CD4-positive, alpha-beta T cell treated with Interferon alpha-2 for 1 hour (primary cell): ENCODE measurements at regions not wholly inside any gene's neighbourhood (a gene's known extent, or its start where the extent isn't known, plus 50 kb on each side); places are given as distances from the start of the nearest gene placed in this dataset.
"Not testable (repeated sequence)": the region's sequence is repeated elsewhere in the genome, so short reads cannot be mapped to it uniquely, and the experiment has no call there.

Experiments used
- DNase-seq, 2 donors: peaks; one replicate each; pipeline ENCODE4 v3.0.0-alpha.2; 2020 to 2022

DNA sequence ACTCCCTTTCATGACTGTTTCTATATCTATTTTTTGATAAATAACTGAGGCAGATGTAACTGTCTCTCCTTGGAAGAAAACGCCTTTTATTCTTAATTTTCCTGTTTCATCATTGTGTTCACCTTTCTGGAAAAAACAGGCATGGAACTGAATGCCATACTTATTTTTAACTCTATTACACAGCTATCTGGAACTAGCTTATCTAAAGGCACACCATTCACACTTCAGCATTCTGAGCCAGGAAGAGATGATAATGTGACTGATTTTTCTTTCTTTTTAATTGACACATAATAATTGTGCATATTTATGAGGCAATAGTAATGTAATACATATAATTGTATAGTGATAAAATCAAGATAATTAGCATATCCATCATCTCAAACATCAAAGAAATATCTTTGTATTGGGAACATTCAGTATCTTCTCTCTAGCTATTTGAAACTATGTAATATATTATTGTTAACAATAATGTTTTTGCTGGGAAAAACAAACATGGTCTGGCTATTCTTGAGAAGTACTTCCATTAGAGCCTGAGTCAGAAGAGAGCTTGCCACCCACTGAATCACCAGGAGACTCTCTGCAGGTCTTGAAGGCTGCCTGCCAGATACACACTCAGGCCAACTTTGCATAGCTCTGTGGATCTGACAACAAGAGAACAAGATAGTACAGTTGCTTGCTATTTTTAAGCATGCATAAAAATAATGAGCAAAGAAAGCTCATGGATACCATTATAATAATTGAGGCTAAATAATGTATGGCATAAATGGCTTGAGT lies 501.0 kb upstream of the EDIL3 start:
- DNase-seq = no peak

DNA sequence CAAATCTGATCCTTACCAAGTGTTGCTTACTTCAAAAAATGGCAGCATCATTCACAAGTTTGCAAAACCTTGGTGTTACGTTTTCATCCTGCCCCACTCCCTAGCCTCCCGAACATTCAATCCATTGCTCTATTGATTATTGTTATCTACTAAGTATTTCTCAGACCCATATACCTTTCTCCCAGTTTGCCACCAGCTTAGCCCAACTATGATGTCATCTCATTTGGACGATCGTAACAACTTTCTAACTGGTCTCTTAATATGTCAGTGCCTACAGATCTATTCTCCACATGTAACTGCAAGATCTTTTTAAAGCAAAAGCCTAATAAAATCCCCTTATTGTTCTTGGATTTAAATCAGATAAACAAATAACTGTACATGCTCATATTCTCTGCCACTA lies 497.1 kb upstream of the EDIL3 start:
- DNase-seq = no peak

DNA sequence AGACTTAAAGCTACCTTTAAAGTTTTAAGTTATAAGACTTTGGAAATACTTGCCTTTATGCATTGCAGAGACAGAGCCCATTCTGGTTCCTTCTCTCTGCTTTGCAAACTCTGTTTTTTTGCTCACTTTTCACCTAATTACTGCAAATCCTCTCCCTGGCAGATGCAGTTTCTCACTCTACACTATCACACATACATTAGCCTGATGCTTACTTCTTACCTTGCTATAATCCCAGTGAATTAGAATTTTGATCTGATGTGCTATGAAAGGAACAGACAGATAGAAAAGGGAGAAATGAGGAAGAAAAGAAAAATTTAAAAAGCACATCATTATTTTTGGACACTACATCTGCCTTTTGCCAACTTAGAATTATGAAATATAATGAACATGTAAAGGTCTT lies 489.5 kb upstream of the EDIL3 start:
- no peak for DNase-seq

DNA sequence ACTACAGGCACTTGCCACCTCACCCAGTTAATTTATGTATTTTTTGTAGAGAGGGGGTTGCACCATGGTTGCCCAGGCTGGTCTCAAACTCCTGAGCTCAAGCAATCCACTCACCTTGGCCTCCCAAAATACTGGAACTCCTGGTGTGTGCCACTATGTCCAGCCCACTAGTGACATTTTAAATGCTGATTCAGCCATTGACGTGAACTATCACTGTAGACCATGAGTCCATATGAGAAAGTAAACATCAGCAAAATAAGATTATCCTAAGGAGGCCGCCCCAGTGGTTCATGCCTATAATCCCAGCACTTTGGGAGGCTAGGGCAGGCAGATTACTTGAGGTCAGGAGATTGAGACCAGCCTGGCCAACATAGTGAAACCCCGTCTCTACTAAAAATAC lies 488.1 kb upstream of the EDIL3 start:
- no peak for DNase-seq

DNA sequence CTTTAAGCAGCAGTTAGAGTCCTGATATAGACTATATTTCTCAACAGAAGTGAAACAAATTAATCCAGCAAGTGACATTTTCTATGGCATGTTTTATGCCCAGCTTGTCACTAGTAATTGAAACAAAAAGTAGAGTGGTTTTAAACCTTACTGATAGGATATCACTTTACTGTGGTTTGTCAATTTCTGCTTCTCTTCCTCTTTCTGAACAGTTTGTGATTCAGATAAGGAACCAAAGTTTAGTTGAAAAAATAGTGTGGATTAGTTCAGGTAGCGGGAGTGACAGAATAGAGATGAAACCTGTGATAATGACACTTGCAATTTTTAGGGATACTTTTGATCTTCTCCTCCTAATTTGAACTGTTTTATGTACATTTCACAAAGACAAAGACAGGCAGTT lies 485.7 kb upstream of the EDIL3 start:
- no peak for DNase-seq

DNA sequence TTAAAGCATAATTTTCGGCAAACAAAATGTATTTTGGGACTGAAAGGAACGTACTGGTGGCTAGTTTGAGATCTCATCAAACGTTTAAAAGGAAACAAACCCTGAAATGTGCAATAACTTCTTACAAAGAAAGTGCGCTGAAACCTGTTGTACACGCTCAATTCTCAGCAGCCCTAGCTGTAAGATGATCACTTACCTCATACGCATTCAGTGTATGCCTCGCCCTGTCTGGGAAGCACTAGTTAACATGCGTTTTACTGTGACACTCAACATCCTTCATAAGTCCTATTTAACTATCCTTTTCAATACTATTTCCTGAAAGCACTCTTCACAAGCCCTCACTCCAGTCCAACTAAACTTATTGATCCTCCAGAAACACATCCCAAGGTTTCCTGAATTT lies 485.0 kb upstream of the EDIL3 start:
- no peak for DNase-seq

DNA sequence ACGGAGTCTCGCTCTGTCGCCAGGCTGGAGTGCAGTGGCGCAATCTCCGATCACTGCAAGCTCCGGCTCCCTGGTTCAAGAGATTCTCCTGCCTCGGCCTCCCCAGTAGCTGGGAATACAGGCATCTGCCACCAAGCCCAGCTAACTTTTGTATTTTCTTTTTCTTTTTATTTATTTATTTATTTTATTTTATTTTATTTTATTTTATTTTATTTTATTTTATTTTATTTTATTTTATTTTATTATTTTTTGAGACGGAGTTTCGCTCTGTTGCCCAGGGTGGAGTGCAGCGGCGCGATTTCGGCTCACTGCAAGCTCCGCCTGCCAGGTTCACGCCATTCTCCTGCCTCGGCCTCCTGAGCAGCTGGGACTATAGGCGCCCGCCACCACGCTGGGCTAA lies 479.3 kb upstream of the EDIL3 start:
- DNase-seq = not testable (repeated sequence)

DNA sequence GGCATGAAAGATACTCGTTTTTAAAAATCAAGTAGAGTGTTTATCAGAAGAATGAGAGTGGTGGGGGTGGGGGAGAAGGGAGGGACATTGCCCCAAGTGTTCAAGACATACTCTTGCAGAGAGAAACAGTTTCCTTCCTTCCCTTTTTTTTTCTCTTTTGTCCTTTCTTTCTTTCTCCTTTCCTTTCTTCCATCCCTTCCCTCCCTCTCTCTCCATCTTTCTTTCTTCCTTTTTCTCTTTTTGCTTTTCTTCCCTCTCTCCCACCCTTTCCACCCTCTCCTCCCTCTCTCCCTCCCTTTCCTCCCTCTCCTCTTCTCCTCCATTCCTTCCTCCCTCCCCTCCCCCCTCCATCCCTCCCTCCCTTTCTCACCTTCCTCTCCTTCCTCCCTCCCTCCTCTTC lies 478.3 kb upstream of the EDIL3 start:
- no peak for DNase-seq

DNA sequence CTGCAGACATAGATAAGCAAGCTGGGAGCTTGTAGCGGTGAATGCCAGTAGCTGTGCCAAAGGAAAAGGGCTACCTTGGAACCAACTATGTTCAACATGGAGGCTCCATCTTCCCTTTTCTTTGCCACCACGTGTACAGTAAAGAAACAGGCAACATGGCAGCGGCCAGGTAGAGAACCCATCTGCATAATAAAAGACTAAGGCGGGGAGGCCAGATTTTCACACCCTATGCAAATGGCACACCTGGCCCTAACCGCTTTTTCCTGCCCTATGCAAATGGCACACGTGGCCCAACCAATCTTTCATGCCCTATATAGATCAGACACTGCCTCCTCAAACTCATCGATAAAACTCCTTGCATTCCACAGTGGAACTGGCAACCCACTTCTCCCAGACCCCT lies 477.5 kb upstream of the EDIL3 start:
- no peak for DNase-seq

DNA sequence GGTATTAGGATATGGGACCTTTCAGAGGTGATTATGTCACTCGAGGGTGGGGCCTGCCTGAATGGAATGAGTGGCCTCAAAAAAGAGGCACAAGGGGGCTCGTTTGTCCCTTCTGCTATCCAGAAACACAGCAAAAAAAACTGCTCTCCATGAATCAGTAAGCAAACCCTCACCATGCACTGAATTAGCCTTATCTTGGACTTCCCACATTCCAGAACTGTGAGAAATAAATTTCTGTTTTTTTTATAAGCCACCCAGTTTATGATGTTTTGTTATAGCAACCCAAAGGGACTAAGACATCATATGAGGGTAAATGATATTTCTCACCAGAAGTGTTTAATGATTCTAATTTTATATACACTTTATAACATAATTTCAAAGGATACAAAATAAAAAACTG lies 476.6 kb upstream of the EDIL3 start:
- DNase-seq = no peak

DNA sequence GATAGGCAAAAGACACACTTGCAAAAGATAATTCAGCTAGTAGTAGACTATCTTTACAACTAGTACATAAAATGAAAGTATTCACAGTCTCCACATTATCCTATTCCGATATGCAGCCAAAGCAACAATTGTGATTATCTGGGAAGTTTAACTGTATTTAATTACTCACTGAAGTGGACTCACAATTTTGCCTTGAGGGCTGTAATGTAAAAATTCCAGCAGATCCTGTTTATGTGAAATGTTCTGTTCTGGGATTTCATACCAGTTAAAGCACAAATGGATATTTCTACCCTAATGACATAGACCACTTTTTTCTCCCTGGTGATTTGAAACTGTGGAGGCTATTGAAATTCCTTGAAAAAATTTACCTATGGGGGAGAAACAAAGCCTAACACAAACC lies 474.4 kb upstream of the EDIL3 start:
- no peak for DNase-seq

DNA sequence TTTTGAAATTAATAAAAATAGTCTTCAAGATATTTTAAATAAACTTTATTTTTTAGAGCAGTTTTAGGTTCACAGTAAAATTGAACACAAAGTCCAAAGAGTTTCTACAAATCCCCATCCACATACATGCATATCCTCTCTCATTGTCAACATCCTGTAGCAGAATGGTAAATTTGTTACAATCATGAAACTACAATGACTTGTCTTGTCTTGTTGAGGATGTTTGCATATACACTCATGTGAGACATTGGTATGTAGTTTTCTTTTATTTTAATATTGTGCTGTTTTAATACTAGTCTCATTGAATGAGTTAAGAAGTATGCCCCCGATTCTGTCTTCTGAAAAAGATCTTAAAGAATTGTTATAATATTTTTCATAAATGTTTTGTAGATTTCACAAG lies 447.0 kb upstream of the EDIL3 start:
- DNase-seq = no peak

DNA sequence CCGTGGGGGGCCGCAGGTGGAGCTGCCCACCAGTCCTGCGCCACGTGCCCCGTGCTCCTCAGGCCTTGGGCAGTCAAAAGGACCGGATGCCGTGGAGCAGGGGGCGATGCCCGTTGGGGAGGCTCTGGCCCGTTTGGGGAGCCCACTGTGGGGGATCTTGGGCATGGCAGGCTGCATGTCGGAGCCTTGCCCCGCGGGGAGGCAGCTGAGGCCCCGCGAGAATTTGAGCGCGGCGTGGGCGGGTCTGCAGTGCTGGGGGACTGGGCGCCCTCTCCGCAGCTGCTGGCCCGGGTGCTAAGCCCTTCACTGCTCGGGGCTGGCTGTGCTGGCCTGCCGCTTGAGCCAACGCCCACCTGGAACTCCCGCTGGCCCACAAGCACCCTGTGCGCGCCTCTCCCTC lies 445.6 kb upstream of the EDIL3 start:
- no peak for DNase-seq

DNA sequence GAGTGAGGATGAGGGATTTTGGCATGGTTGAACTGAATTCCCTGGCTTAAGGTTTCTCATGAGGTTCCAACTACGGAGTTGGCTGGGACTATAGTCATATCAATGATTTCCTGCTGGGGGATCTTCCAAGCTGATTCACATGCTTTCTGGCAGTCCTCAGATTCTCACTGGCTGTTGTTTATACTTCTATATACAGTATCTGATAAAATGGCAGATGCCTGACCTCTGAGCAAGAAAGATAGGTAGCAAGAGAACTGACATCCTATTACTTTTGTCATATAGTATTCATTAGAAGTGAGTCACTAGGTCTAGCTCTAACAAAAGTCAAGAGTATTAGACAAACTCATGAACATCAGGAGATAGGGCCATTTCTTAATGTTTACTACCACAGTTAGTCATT lies 440.9 kb upstream of the EDIL3 start:
- no peak for DNase-seq

DNA sequence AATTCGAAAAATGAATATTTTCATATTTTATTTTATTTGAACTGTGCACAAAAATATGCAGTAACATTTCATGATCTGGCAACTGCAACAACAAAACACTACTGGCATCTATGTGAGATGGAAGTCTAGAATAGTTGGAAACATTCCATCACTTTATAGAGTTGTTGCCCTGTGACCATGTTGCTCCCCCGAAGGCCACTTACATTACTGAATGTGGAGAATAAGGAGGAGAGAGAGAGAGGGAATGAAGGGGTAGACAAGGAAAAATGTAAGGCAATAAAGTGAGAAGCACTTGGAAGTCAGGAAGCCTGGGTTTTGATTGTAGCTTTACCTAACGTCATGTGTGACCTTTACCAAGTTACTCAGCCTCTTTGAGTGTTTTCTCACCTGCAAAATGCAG lies 437.2 kb upstream of the EDIL3 start:
- DNase-seq = no peak

DNA sequence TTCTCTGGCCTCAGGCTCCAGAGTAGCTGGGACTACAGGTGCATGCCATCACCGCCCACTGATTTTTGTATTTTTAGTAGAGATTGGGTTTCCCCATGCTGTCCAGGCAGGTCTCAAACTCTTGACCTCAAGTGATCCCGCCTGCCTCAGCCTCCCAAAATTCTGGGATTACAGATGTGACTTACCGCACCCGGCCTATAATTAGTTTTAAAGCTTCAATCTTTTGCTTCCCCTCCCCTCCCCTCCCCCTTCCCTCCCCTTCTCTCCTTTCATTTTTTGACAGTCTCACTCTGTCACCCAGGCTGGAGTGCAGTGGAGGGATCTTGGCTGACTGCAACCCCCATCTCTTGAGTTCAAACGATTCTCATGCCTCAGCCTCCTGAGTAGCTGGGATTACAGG lies 433.3 kb upstream of the EDIL3 start:
- DNase-seq = no peak

DNA sequence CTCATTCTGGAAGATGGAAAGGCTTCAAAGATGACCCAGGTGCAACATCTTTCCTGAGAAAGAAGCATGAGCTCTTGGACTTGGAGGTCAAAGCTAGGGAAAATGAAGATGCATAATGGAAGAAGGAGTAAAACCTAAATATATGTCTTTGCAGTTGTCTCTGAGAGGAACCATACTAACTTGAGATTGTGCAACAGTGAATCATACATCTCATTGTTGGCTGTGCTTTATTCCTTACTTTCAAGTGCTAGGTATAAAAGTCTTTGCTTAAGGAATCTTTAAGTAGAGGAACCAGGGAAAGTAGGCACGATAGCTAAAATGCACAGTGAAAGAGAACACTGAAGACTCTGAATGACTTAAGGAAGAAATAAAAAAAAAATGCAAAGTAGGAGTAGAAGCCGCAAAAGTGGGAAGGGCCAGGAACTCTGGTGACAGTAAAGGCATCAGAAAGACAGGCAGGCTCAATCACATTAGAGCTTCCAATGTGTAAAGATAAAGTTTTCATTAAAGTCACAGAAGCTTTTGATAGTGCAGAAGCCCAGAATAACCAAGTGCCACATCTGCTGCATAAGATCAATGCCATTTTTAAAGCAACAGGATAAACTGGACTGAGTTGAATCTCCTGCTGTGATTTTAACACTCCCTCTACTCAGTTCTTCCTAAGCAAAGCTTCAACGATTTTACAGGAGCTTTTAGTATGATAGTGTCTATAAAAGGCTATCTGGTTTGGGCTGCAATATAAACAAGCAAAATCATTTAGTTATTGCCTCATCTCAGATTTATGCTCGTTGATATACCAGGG lies 432.3 kb upstream of the EDIL3 start:
- DNase-seq = no peak

DNA sequence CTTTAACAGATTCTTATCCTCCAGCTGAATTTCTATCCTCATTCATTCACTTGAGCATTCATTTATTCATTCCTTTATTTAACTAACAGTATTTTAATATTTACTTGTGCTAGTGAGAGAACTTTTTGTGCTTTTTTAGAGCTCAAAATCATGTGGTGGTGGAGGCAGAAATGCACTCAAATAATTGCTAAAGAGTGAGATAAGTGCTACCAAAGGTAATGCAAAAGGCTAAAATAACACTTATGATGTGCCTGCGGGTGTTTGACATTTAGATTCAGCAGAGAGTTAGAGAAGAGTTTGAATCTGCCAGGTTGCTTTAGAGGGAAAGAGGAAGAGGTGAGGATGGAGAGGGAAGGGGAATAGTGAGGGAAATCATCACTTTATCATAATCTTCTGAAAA lies 431.5 kb upstream of the EDIL3 start:
- no peak for DNase-seq

DNA sequence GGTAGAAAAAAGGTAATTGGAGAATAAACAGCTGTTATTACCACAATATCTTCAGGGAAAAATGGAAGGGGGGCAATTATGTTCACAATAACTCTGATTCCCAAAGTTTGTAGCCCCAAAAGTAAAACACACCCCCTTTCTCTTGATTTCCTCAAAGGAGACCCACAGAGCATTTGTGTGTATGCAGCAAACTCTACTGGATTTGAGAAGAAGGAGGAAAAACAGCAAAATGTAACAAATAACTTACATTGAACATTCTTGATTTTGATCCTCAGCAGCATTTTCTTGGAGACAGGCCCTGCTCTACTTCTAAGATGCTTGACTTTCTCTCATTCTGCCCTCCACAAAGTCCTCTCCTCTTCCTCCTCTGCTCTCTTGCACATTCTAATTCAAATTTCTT lies 420.8 kb upstream of the EDIL3 start:
- no peak for DNase-seq

DNA sequence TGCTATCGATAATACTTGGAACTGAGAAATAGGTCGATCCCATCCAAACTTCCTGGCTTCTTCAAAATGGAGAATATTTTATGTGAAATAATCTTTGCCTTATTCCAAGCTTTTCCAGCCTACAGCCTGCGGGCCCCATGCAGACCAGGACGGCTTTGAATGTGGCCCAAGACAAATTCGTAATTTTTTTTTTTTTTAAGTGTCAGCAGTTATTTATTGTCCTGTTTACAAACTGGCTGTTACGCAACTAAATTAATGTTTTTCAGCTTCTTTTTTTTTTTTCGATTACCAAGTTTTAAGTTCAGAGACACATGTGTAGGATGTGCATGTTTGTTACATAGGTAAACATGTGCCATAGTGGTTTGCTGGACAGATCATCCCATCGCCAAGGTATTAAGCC lies 411.7 kb upstream of the EDIL3 start:
- no peak for DNase-seq

DNA sequence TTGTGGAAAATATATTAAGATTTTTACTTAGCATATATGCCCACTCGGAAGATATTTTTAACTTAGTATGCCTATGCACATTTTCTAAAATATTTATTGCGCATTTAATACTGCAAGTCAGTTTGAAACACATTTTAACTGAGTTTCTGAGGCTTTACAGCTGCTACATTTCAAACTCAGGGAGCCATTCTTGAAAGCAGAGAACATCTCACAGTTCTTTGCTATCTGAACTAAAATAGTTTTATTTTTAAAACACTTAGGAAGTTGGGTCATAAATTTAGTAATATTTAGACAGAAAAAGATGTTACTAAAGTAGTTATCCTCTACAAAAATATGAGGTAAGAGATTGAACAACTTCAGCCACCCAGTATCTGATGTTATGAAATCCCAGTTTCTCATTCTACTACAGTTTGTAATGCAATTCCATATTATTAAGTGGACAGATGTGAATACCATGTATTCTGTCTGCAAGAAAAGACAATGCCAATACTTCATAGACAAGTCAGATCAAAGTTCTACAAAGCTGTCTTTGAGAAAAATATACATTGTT lies 409.9 kb upstream of the EDIL3 start:
- no peak for DNase-seq

DNA sequence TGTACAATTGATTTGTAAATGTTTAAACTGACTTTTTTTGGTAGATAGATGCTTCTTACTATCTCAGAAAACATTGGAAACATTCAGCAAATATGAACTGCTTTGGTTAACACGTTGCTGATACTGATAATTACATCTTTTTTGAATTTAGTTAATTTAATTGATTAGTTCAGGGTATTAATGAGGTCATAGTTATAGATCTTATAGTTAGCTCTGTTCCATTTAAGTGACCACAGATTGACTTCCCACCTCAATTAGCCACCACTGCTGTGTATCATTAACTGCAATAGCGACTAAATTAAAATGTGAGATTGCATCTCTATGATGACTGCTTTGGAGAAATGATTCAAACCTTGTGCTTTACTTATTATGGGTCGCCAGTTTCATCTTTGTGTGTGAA lies 407.1 kb upstream of the EDIL3 start:
- no peak for DNase-seq

DNA sequence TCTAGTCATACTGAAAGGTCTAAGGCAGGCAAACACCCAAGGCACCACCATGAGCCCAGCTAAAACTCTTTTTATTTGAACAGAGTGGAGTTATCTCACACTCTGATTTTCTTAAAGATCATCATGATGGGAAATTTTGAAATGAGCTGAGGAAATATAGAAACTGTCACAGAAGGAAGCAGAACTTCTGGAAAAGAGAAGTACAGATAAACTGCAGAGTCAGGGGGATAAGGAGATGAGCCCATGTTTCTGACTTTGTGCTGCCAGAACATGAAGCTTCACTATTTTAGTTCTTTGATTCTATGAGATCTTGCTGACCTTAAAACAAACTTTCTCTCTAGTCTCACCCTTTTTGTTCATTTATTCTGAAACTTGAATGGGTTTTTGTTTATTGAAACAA lies 406.5 kb upstream of the EDIL3 start:
- no peak for DNase-seq

DNA sequence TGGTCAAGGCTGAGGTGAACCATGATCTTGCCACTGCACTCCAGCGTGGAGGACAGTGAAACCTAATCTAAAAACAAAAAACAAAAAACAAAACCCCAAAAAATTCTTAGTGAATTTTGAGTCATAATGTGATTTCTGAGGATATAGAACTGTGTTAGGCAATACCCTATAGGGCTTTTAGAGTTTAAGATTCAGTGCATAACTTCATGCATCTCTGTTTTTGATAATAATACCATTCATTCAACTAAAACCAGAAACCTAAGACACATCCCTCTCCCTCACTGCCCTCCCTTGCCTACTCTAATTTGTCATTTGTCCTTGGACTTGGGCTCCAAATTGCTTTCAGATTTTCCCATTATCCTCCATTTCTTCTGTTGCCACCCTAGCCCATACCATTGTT lies 405.7 kb upstream of the EDIL3 start:
- no peak for DNase-seq

DNA sequence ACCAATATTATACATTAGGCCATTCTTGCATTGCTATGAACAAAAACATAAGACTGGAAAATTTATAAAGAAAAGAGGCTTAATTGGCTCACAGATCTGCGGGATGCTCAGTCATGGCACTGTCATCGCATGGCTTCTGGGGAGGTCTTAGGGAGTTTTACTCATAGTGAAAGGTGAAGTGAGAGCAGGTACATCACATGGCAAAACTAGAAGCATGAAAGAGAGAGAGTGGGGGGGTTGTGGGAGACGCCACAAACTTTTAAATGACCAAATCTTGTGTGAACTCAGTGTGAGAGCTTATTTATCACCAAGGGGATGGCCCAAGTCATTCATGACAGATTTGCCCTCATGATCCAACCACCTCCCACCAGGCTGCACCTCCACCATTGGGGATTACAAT lies 398.3 kb upstream of the EDIL3 start:
- DNase-seq = no peak
